Neural cell (in vitro differentiated cells): ENCODE measurements at regions not wholly inside any gene's neighbourhood (a gene's known extent, or its start where the extent isn't known, plus 50 kb on each side); places are given as distances from the start of the nearest gene placed in this dataset.

Source experiments
- EP300 ChIP-seq: fragments of 450-650 bp; conservative IDR thresholded peaks from 2 replicates; pipeline ENCODE4 v1.6.1; 2014; ENCODE audit warnings: antibody characterized with exemption, mild to moderate bottlenecking, moderate library complexity; ENCODE audit not compliant: poor library complexity, severe bottlenecking
- EZH2 ChIP-seq: fragments of 200-600, 300-800 bp; shearing (Covaris generic), sonication (generic); IDR thresholded peaks from 2 replicates; pipeline ENCODE4 v1.6.1; 2014; ENCODE audit warnings: antibody characterized with exemption, low read length, borderline replicate concordance, mild to moderate bottlenecking; ENCODE audit not compliant: insufficient read depth, poor library complexity, severe bottlenecking
- MXI1 ChIP-seq: fragments of 450-650 bp; conservative IDR thresholded peaks from 2 replicates; pipeline ENCODE4 v1.6.1; 2014; ENCODE audit warnings: antibody characterized with exemption, mild to moderate bottlenecking; ENCODE audit not compliant: poor library complexity, severe bottlenecking
- POLR2AphosphoS5 ChIP-seq: IDR thresholded peaks from 2 replicates; pipeline ENCODE4 v1.6.1; 2012
- RAD21 ChIP-seq: fragments of 450-650 bp; conservative IDR thresholded peaks from 2 replicates; pipeline ENCODE4 v1.6.1; 2014; ENCODE audit warnings: antibody characterized with exemption, mild to moderate bottlenecking, moderate library complexity
- SMC3 ChIP-seq: fragments of 450-650 bp; conservative IDR thresholded peaks from 2 replicates; pipeline ENCODE4 v1.6.1; 2014; ENCODE audit warnings: antibody characterized with exemption, mild to moderate bottlenecking, moderate library complexity; ENCODE audit not compliant: poor library complexity
- TAF1 ChIP-seq: IDR thresholded peaks from 2 replicates; pipeline ENCODE4 v1.6.1; 2012; ENCODE audit warnings: low read depth
- TF ChIP-seq, protein P1 (sequence below): fragments of 450-650 bp; IDR thresholded peaks from 2 replicates; pipeline ENCODE4 v1.5.1; 2014; ENCODE audit warnings: antibody characterized with exemption, mild to moderate bottlenecking, moderate library complexity; ENCODE audit not compliant: poor library complexity, severe bottlenecking
- TF ChIP-seq, protein P2 (sequence below): IDR thresholded peaks from 2 replicates; pipeline ENCODE4 v1.6.1; 2012; ENCODE audit warnings: borderline replicate concordance

DNA sequence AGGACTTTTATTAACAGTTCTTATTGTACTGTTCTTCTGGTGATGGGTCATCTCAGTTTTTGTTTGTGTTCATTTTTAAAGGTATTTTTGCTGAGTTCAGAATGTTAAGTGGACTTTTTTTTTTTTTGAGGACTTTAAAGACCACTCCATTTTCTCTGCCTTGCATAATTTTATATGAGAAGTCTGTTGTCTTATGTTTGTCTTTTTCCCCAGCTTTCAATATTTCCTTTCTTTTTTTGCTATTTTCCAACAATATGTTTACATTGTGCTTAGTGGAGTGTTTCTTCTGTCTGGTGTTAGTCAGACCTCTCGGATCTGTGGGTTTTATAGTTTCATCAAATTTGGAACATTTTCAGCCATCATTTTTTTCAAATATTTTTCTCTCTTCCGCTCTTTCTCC, 290.0 kb upstream of the TNRC6C start:
- TF ChIP-seq TAF1 (no peak), EP300 (no peak), SMC3 (no peak), POLR2AphosphoS5 (no peak), EZH2 (no peak), RAD21 (no peak), MXI1 (no peak)
- TF ChIP-seq, protein P1, sequence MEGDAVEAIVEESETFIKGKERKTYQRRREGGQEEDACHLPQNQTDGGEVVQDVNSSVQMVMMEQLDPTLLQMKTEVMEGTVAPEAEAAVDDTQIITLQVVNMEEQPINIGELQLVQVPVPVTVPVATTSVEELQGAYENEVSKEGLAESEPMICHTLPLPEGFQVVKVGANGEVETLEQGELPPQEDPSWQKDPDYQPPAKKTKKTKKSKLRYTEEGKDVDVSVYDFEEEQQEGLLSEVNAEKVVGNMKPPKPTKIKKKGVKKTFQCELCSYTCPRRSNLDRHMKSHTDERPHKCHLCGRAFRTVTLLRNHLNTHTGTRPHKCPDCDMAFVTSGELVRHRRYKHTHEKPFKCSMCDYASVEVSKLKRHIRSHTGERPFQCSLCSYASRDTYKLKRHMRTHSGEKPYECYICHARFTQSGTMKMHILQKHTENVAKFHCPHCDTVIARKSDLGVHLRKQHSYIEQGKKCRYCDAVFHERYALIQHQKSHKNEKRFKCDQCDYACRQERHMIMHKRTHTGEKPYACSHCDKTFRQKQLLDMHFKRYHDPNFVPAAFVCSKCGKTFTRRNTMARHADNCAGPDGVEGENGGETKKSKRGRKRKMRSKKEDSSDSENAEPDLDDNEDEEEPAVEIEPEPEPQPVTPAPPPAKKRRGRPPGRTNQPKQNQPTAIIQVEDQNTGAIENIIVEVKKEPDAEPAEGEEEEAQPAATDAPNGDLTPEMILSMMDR: no peak
- TF ChIP-seq, protein P2, sequence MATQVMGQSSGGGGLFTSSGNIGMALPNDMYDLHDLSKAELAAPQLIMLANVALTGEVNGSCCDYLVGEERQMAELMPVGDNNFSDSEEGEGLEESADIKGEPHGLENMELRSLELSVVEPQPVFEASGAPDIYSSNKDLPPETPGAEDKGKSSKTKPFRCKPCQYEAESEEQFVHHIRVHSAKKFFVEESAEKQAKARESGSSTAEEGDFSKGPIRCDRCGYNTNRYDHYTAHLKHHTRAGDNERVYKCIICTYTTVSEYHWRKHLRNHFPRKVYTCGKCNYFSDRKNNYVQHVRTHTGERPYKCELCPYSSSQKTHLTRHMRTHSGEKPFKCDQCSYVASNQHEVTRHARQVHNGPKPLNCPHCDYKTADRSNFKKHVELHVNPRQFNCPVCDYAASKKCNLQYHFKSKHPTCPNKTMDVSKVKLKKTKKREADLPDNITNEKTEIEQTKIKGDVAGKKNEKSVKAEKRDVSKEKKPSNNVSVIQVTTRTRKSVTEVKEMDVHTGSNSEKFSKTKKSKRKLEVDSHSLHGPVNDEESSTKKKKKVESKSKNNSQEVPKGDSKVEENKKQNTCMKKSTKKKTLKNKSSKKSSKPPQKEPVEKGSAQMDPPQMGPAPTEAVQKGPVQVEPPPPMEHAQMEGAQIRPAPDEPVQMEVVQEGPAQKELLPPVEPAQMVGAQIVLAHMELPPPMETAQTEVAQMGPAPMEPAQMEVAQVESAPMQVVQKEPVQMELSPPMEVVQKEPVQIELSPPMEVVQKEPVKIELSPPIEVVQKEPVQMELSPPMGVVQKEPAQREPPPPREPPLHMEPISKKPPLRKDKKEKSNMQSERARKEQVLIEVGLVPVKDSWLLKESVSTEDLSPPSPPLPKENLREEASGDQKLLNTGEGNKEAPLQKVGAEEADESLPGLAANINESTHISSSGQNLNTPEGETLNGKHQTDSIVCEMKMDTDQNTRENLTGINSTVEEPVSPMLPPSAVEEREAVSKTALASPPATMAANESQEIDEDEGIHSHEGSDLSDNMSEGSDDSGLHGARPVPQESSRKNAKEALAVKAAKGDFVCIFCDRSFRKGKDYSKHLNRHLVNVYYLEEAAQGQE: no peak
